DMS 273 (cell line): ENCODE measurements at regions not wholly inside any gene's neighbourhood (a gene's known extent, or its start where the extent isn't known, plus 50 kb on each side); places are given as distances from the start of the nearest gene placed in this dataset.
"Not testable (repeated sequence)": the region's sequence is repeated elsewhere in the genome, so short reads cannot be mapped to it uniquely, and the experiment has no call there.

Experiments used
- DNase-seq: peaks from one replicate; lab custom pipeline; 2025; ENCODE audit not compliant: unreplicated experiment; lab: John Stamatoyannopoulos, UW

GRCh38 chr5:21071421-21071820 lies 1083.4 kb upstream of the CDH18 start:
- no peak for DNase-seq

GRCh38 chr5:21070858-21071257 lies 1082.9 kb upstream of the CDH18 start:
- DNase-seq, result no peak

- no peak for DNase-seq
Measured at GRCh38 chr5:21067724-21068123, 1079.7 kb upstream of the CDH18 start.

GRCh38 chr5:21063146-21063545 lies 1075.1 kb upstream of the CDH18 start:
- DNase-seq, result no peak

GRCh38 chr5:21058289-21058688 lies 1070.3 kb upstream of the CDH18 start:
- no peak for DNase-seq

GRCh38 chr5:21051945-21052344 lies 1063.9 kb upstream of the CDH18 start:
- no peak for DNase-seq

- no peak for DNase-seq
Measured at GRCh38 chr5:21049901-21050300, 1061.9 kb upstream of the CDH18 start.

GRCh38 chr5:21030981-21031380 lies 1043.0 kb upstream of the CDH18 start:
- DNase-seq, result no peak

GRCh38 chr5:21024966-21025365 lies 1037.0 kb upstream of the CDH18 start:
- DNase-seq, result no peak

GRCh38 chr5:21013237-21013636 lies 1025.2 kb upstream of the CDH18 start:
- no peak for DNase-seq

GRCh38 chr5:21007781-21008180 lies 1019.8 kb upstream of the CDH18 start:
- DNase-seq, result no peak

- not testable (repeated sequence) for DNase-seq
Measured at GRCh38 chr5:20988933-20989332, 1000.9 kb upstream of the CDH18 start.

- no peak for DNase-seq
Measured at GRCh38 chr5:20985754-20986153, 997.8 kb upstream of the CDH18 start.

- peak; percentile 48 for DNase-seq
Measured at GRCh38 chr5:20974426-20974825, 986.4 kb upstream of the CDH18 start.

- peak; percentile 85 for DNase-seq
Measured at GRCh38 chr5:20972419-20972925, 984.5 kb upstream of the CDH18 start.

- DNase-seq, result no peak
Measured at GRCh38 chr5:20959347-20959746, 971.3 kb upstream of the CDH18 start.

- no peak for DNase-seq
Measured at GRCh38 chr5:20958641-20959040, 970.6 kb upstream of the CDH18 start.

- no peak for DNase-seq
Measured at GRCh38 chr5:20956134-20956533, 968.1 kb upstream of the CDH18 start.

- DNase-seq, result no peak
Measured at GRCh38 chr5:20949636-20950035, 961.6 kb upstream of the CDH18 start.

GRCh38 chr5:20943183-20943971 lies 955.4 kb upstream of the CDH18 start:
- not testable (repeated sequence) for DNase-seq

- DNase-seq, result not testable (repeated sequence)
Measured at GRCh38 chr5:20942603-20943002, 954.6 kb upstream of the CDH18 start.

GRCh38 chr5:20940786-20941185 lies 952.8 kb upstream of the CDH18 start:
- not testable (repeated sequence) for DNase-seq

GRCh38 chr5:20890936-20891335 lies 902.9 kb upstream of the CDH18 start:
- not testable (repeated sequence) for DNase-seq
